Ishikawa (cell line): ENCODE measurements at regions not wholly inside any gene's neighbourhood (a gene's known extent, or its start where the extent isn't known, plus 50 kb on each side); places are given as distances from the start of the nearest gene placed in this dataset.

Experiments
- CEBPB ChIP-seq: IDR thresholded peaks from 2 replicates; pipeline ENCODE4 v1.6.1; 2012
- CREB1 ChIP-seq: IDR thresholded peaks from 2 replicates; pipeline ENCODE4 v1.6.1; 2012; ENCODE audit warnings: low read depth
- EGR1 ChIP-seq: IDR thresholded peaks from 2 replicates; pipeline ENCODE4 v1.6.1; 2012
- EP300 ChIP-seq: IDR thresholded peaks from 2 replicates; pipeline ENCODE4 v1.6.1; 2012; ENCODE audit warnings: borderline replicate concordance
- FOXM1 ChIP-seq: IDR thresholded peaks from 2 replicates; pipeline ENCODE4 v1.6.1; 2012; ENCODE audit warnings: low read depth, borderline replicate concordance
- NFIC ChIP-seq: IDR thresholded peaks from 2 replicates; pipeline ENCODE4 v1.6.1; 2012
- RAD21 ChIP-seq: IDR thresholded peaks from 2 replicates; pipeline ENCODE4 v1.6.1; 2012; ENCODE audit warnings: low read depth
- TAF1 ChIP-seq: IDR thresholded peaks from 2 replicates; pipeline ENCODE4 v1.6.1; 2012; ENCODE audit warnings: low read depth, mild to moderate bottlenecking
- TCF12 ChIP-seq: IDR thresholded peaks from 2 replicates; pipeline ENCODE4 v1.6.1; 2012; ENCODE audit warnings: low read depth
- TEAD4 ChIP-seq: IDR thresholded peaks from 2 replicates; pipeline ENCODE4 v1.6.1; 2012
- YY1 ChIP-seq: IDR thresholded peaks from 2 replicates; pipeline ENCODE4 v1.6.1; 2012; ENCODE audit warnings: low read depth
- ZBTB7A ChIP-seq: IDR thresholded peaks from 2 replicates; pipeline ENCODE4 v1.6.1; 2012; ENCODE audit warnings: low read depth
- TF ChIP-seq, protein P1 (sequence below): IDR thresholded peaks from 2 replicates; pipeline ENCODE4 v1.6.1; 2012
- TF ChIP-seq, protein P2 (sequence below): IDR thresholded peaks from 2 replicates; pipeline ENCODE4 v1.6.1; 2012
- TF ChIP-seq, protein P3 (sequence below): IDR thresholded peaks from 2 replicates; pipeline ENCODE4 v1.6.1; 2012; ENCODE audit warnings: low read depth, mild to moderate bottlenecking

GRCh38 chr15:31782016-31782783 is 248.1 kb upstream of the CHRNA7 start:
- TF ChIP-seq YY1 (no peak), RAD21 (no peak), CREB1 (no peak), ZBTB7A (no peak), CEBPB (no peak), EGR1 (no peak)

GRCh38 chr15:31782951-31783350 is 247.4 kb upstream of the CHRNA7 start:
- TF ChIP-seq CEBPB: no peak
- TF ChIP-seq EGR1: no peak
- no peak for TF ChIP-seq TCF12
- TF ChIP-seq YY1: no peak
- TF ChIP-seq CREB1: no peak
- no peak for TF ChIP-seq TEAD4
- TF ChIP-seq NFIC: no peak
- TF ChIP-seq, protein P1, sequence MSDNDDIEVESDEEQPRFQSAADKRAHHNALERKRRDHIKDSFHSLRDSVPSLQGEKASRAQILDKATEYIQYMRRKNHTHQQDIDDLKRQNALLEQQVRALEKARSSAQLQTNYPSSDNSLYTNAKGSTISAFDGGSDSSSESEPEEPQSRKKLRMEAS: no peak
- TF ChIP-seq TAF1: no peak
- no peak for TF ChIP-seq ZBTB7A
- no peak for TF ChIP-seq FOXM1
- TF ChIP-seq, protein P2, sequence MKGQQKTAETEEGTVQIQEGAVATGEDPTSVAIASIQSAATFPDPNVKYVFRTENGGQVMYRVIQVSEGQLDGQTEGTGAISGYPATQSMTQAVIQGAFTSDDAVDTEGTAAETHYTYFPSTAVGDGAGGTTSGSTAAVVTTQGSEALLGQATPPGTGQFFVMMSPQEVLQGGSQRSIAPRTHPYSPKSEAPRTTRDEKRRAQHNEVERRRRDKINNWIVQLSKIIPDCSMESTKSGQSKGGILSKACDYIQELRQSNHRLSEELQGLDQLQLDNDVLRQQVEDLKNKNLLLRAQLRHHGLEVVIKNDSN: no peak

DNA sequence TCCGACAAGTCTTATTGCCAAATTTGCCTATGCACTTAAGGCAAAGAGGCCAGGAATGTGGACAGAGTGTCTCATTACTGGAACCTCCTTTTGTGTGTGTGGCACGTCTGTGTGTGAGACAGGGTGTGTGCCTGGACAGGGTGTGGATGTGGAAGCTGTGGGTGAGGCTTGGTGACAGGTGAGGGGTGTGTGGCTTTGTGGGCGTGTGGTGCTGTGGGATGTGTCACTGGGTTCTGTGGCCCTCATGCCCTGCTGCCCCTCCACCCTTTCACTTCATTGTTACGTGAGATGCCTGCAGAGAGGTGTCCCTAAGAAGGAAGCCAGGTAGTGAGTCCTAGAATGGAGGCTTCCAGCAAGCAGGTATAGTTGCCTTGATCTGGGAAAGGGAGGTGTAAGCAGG is 244.0 kb upstream of the CHRNA7 start:
- no peak for TF ChIP-seq ZBTB7A
- no peak for TF ChIP-seq TEAD4
- TF ChIP-seq, protein P3, sequence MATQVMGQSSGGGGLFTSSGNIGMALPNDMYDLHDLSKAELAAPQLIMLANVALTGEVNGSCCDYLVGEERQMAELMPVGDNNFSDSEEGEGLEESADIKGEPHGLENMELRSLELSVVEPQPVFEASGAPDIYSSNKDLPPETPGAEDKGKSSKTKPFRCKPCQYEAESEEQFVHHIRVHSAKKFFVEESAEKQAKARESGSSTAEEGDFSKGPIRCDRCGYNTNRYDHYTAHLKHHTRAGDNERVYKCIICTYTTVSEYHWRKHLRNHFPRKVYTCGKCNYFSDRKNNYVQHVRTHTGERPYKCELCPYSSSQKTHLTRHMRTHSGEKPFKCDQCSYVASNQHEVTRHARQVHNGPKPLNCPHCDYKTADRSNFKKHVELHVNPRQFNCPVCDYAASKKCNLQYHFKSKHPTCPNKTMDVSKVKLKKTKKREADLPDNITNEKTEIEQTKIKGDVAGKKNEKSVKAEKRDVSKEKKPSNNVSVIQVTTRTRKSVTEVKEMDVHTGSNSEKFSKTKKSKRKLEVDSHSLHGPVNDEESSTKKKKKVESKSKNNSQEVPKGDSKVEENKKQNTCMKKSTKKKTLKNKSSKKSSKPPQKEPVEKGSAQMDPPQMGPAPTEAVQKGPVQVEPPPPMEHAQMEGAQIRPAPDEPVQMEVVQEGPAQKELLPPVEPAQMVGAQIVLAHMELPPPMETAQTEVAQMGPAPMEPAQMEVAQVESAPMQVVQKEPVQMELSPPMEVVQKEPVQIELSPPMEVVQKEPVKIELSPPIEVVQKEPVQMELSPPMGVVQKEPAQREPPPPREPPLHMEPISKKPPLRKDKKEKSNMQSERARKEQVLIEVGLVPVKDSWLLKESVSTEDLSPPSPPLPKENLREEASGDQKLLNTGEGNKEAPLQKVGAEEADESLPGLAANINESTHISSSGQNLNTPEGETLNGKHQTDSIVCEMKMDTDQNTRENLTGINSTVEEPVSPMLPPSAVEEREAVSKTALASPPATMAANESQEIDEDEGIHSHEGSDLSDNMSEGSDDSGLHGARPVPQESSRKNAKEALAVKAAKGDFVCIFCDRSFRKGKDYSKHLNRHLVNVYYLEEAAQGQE: no peak
- TF ChIP-seq RAD21: no peak
- no peak for TF ChIP-seq TCF12
- no peak for TF ChIP-seq YY1
- no peak for TF ChIP-seq FOXM1
- no peak for TF ChIP-seq CREB1
- no peak for TF ChIP-seq EP300
- TF ChIP-seq TAF1: no peak
- TF ChIP-seq, protein P1: no peak
- TF ChIP-seq NFIC: no peak
- TF ChIP-seq EGR1: no peak
- no peak for TF ChIP-seq CEBPB
- TF ChIP-seq, protein P2: no peak

- TF ChIP-seq NFIC (no peak), ZBTB7A (no peak), CEBPB (no peak), TCF12 (no peak), CREB1 (no peak)
- TF ChIP-seq, protein P3: no peak
These were observed 242.2 kb upstream of the CHRNA7 start for GRCh38 chr15:31788104-31788503.

GRCh38 chr15:31792611-31793199 is 237.6 kb upstream of the CHRNA7 start:
- no peak for TF ChIP-seq TCF12

DNA sequence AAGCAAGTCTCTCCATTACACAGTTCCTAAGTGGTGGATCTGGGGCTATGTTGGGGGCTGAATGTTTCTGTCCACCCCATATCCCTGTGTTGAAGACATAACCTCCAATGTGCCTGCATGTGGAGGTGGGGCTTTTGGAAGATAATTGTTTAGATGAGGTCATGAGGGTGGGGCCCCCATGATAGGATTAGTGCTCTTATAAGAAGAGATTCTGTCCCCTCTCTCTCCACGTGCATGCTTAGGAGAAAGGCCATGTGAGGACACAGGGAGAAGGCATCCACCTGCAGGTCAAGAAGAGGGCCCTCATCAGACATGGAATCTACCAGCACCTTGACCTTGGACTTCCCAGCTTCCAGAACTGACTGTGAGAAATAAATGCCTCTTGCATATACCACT is 231.0 kb upstream of the CHRNA7 start:
- TF ChIP-seq TEAD4 (no peak), FOXM1 (no peak), EP300 (no peak), CREB1 (no peak), TCF12 (no peak), EGR1 (no peak), TAF1 (no peak), RAD21 (no peak), YY1 (no peak), NFIC (no peak), ZBTB7A (no peak), CEBPB (no peak)
- TF ChIP-seq, protein P2: no peak
- TF ChIP-seq, protein P3: no peak
- TF ChIP-seq, protein P1: no peak
